Tibial nerve (tissue), 3 donors: ENCODE measurements at regions not wholly inside any gene's neighbourhood (a gene's known extent, or its start where the extent isn't known, plus 50 kb on each side); places are given as distances from the start of the nearest gene placed in this dataset.

ENCODE experiments used
- POLR2A ChIP-seq, 2 donors: fragments of 450-650 bp; IDR thresholded peaks; one replicate each; pipeline ENCODE4 v1.6.1; 2017; ENCODE audit warnings: antibody characterized with exemption in 2 of 2, mild to moderate bottlenecking in 2 of 2, moderate library complexity in 2 of 2
- TF ChIP-seq, protein P1 (sequence below), 5 experiments: fragments of 200-600 bp in 3 of 5; fragments of 450-650 bp in 2 of 5; sonication (generic) in 3 of 5; IDR thresholded peaks; one replicate each; pipeline ENCODE4 v1.5.1; 2016 to 2019; ENCODE audit warnings: antibody characterized with exemption in 5 of 5, mild to moderate bottlenecking in 3 of 5, moderate library complexity in 2 of 5

GRCh38 chr15:38698254-38698653 is 133.6 kb upstream of the RASGRP1 start:
- TF ChIP-seq, protein P1, sequence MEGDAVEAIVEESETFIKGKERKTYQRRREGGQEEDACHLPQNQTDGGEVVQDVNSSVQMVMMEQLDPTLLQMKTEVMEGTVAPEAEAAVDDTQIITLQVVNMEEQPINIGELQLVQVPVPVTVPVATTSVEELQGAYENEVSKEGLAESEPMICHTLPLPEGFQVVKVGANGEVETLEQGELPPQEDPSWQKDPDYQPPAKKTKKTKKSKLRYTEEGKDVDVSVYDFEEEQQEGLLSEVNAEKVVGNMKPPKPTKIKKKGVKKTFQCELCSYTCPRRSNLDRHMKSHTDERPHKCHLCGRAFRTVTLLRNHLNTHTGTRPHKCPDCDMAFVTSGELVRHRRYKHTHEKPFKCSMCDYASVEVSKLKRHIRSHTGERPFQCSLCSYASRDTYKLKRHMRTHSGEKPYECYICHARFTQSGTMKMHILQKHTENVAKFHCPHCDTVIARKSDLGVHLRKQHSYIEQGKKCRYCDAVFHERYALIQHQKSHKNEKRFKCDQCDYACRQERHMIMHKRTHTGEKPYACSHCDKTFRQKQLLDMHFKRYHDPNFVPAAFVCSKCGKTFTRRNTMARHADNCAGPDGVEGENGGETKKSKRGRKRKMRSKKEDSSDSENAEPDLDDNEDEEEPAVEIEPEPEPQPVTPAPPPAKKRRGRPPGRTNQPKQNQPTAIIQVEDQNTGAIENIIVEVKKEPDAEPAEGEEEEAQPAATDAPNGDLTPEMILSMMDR (IDR thresholded peaks at IDR 0.05), result no peak
- TF ChIP-seq POLR2A (IDR thresholded peaks at IDR 0.05), result no peak
